Cardiac fibroblast (primary cell): ENCODE measurements at regions not wholly inside any gene's neighbourhood (a gene's known extent, or its start where the extent isn't known, plus 50 kb on each side); places are given as distances from the start of the nearest gene placed in this dataset.
A peak's percentile ranks its signal among the peaks of the same experiment; 100 is the strongest.

ENCODE experiments used
- DNase-seq, 2 donors: peaks; one replicate each; pipeline versions ENCODE4 v3.0.0 to v3.0.0-alpha.2; 2010; ENCODE audit warnings: low read depth in 2 of 2
- H3K4me3 ChIP-seq, 2 donors: replicated peaks in 1 of 2; 1 replicate in 1 of 2; 2 replicates in 1 of 2; pipeline ENCODE4 v1.5.1; 2011; ENCODE audit warnings: low read depth in 2 of 2, low read length in 2 of 2, mild to moderate bottlenecking in 2 of 2, moderate library complexity in 1 of 2
- TF ChIP-seq, protein P1 (sequence below): IDR thresholded peaks from one replicate; pipeline ENCODE4 v1.5.1; 2011; ENCODE audit warnings: low read depth, mild to moderate bottlenecking, low read length, inconsistent platforms

- TF ChIP-seq, protein P1, sequence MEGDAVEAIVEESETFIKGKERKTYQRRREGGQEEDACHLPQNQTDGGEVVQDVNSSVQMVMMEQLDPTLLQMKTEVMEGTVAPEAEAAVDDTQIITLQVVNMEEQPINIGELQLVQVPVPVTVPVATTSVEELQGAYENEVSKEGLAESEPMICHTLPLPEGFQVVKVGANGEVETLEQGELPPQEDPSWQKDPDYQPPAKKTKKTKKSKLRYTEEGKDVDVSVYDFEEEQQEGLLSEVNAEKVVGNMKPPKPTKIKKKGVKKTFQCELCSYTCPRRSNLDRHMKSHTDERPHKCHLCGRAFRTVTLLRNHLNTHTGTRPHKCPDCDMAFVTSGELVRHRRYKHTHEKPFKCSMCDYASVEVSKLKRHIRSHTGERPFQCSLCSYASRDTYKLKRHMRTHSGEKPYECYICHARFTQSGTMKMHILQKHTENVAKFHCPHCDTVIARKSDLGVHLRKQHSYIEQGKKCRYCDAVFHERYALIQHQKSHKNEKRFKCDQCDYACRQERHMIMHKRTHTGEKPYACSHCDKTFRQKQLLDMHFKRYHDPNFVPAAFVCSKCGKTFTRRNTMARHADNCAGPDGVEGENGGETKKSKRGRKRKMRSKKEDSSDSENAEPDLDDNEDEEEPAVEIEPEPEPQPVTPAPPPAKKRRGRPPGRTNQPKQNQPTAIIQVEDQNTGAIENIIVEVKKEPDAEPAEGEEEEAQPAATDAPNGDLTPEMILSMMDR, result no peak
- peak; percentile 3 to 32 for DNase-seq
- no peak overlapping the region for H3K4me3 ChIP-seq
Observed at GRCh38 chr9:29322240-29322639, 1749.0 kb upstream of the C9orf72 start.

GRCh38 chr9:29325894-29326293 lies 1752.6 kb upstream of the C9orf72 start:
- TF ChIP-seq, protein P1, result no peak
- DNase-seq, result no peak
- H3K4me3 ChIP-seq, result no peak overlapping the region

- peak; percentile 41 to 88 for DNase-seq
- TF ChIP-seq, protein P1, result no peak
- no peak overlapping the region for H3K4me3 ChIP-seq
Observed at GRCh38 chr9:29332789-29333188, 1759.5 kb upstream of the C9orf72 start.

- H3K4me3 ChIP-seq, result no peak overlapping the region
- DNase-seq, result no peak
- TF ChIP-seq, protein P1, result no peak
Observed at GRCh38 chr9:29336281-29336680, 1763.0 kb upstream of the C9orf72 start.

DNA sequence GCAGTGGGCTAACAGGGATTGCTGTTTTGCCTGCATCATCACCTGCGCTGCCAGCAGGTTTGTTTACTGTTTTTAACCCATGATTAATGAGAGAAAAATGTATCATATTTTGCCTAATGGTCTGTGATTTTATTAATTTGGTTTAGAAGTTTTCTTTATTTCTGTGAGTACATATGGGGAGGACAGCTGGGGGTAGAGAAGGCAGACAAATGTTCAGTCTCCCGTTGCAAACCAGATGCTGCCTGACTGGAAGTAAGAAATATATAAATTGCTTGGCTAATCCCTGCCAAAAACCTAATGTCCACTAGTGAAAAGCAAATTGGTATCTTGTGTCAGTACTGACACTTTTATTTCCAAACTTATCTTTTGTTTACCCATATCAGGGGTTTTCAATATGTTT lies 1766.1 kb upstream of the C9orf72 start:
- no peak overlapping the region for H3K4me3 ChIP-seq
- TF ChIP-seq, protein P1, result no peak
- DNase-seq, result no peak

GRCh38 chr9:29348999-29349398 lies 1775.7 kb upstream of the C9orf72 start:
- TF ChIP-seq, protein P1, result no peak

DNA sequence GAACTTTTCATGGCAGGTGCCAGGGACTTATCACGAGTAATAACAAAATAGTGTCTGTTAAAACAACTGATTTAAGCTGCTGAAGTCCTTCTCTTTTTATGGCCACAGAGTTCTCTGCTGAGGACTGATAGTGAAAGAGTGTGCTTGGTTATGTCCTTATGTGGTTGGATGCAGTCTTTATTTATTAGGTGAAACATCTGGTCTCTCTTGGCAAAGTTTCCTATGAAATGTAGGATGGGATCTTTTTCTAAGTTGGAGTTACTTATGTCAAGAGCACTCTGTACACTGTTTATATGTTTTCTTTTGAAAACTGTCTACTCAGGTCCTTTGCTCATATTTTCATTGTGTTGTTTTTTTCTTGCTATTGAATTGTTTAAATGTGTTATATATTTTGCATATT lies 1816.1 kb upstream of the C9orf72 start:
- DNase-seq, result no peak
- no peak overlapping the region for H3K4me3 ChIP-seq
- TF ChIP-seq, protein P1, result no peak

More at GRCh38 chr9:29348999-29349398, 1775.7 kb upstream of the C9orf72 start:
- no peak overlapping the region for H3K4me3 ChIP-seq
- peak; percentile 12 to 17 for DNase-seq
